Neuronal stem cell (in vitro differentiated cells): ENCODE measurements at regions not wholly inside any gene's neighbourhood (a gene's known extent, or its start where the extent isn't known, plus 50 kb on each side); places are given as distances from the start of the nearest gene placed in this dataset.
"Not testable (repeated sequence)": the region's sequence is repeated elsewhere in the genome, so short reads cannot be mapped to it uniquely, and the experiment has no call there.

Experiments used
- DNase-seq: peaks from one replicate; pipeline ENCODE4 v3.0.0-alpha.2; 2013; ENCODE audit warnings: low spot score
- H2AFZ ChIP-seq: one replicate; pipeline ENCODE4 v1.6.1; 2013; ENCODE audit warnings: mild to moderate bottlenecking, low read length, inconsistent platforms
- H2AK5ac ChIP-seq: 2 replicates; pipeline ENCODE4 v1.6.1; 2013; ENCODE audit warnings: low read depth, mild to moderate bottlenecking, inconsistent platforms, low read length, moderate library complexity, mixed read lengths
- H2BK120ac ChIP-seq: 2 replicates; pipeline ENCODE4 v1.6.1; 2013; ENCODE audit warnings: low read depth, mild to moderate bottlenecking, inconsistent platforms, low read length, moderate library complexity, mixed read lengths
- H2BK12ac ChIP-seq: one replicate; pipeline ENCODE4 v1.6.1; 2013; ENCODE audit warnings: low read length, inconsistent platforms
- H2BK15ac ChIP-seq: 2 replicates; pipeline ENCODE4 v1.6.1; 2013; ENCODE audit warnings: mild to moderate bottlenecking, low read length, inconsistent platforms, mixed read lengths
- H2BK5ac ChIP-seq: one replicate; pipeline ENCODE4 v1.6.1; 2013; ENCODE audit warnings: inconsistent platforms, mild to moderate bottlenecking, low read length, moderate library complexity
- H3K14ac ChIP-seq: one replicate; pipeline ENCODE4 v1.6.1; 2013; ENCODE audit warnings: low read length, inconsistent platforms
- H3K18ac ChIP-seq: 2 replicates; pipeline ENCODE4 v1.6.1; 2013; ENCODE audit warnings: low read length, inconsistent platforms
- H3K23ac ChIP-seq: 2 replicates; pipeline ENCODE4 v1.6.1; 2013; ENCODE audit warnings: low read depth, mild to moderate bottlenecking, mixed read lengths, low read length, inconsistent platforms; ENCODE audit not compliant: poor library complexity
- H3K27ac ChIP-seq: replicated peaks from 3 replicates; pipeline ENCODE4 v1.5.1; 2013; ENCODE audit warnings: low read length, inconsistent platforms
- H3K27me3 ChIP-seq, 3 experiments: 2 replicates each; pipeline ENCODE4 v1.6.1; 2013; ENCODE audit warnings: low read length in 3 of 3, mild to moderate bottlenecking in 2 of 3, inconsistent platforms in 1 of 3, low read depth in 1 of 3, mixed read lengths in 1 of 3, moderate library complexity in 1 of 3; ENCODE audit not compliant: control insufficient read depth in 3 of 3, insufficient read depth in 3 of 3
- H3K36me3 ChIP-seq, 2 donors: replicated peaks in 1 of 2; 2 replicates each; pipeline ENCODE4 v1.6.1; 2013; ENCODE audit warnings: low read length in 2 of 2; ENCODE audit not compliant: control insufficient read depth in 2 of 2, insufficient read depth in 2 of 2
- H3K4ac ChIP-seq: 2 replicates; pipeline ENCODE4 v1.6.1; 2013; ENCODE audit warnings: inconsistent platforms, mild to moderate bottlenecking, low read length, moderate library complexity
- H3K4me1 ChIP-seq, 2 donors: 1 replicate in 1 of 2; 2 replicates in 1 of 2; pipeline ENCODE4 v1.6.1; 2013; ENCODE audit warnings: low read length in 2 of 2, low read depth in 1 of 2; ENCODE audit not compliant: control insufficient read depth in 2 of 2, insufficient read depth in 1 of 2
- H3K4me2 ChIP-seq: one replicate; pipeline ENCODE4 v1.6.1; 2013; ENCODE audit warnings: mild to moderate bottlenecking, low read length, inconsistent platforms; ENCODE audit not compliant: insufficient read depth, poor library complexity, severe bottlenecking
- H3K4me3 ChIP-seq, 2 donors: 2 replicates each; pipeline ENCODE4 v1.5.1; 2013; ENCODE audit warnings: low read length in 2 of 2, mild to moderate bottlenecking in 2 of 2, inconsistent platforms in 1 of 2, moderate library complexity in 1 of 2
- H3K79me1 ChIP-seq: one replicate; pipeline ENCODE4 v1.6.1; 2013; ENCODE audit warnings: low read depth, mild to moderate bottlenecking, inconsistent platforms, low read length, moderate library complexity
- H3K9ac ChIP-seq: one replicate; pipeline ENCODE4 v1.6.1; 2013; ENCODE audit warnings: mild to moderate bottlenecking, low read depth, low read length, inconsistent platforms; ENCODE audit not compliant: poor library complexity
- H3K9me3 ChIP-seq, 2 donors: replicated peaks in 1 of 2; 2 replicates each; pipeline versions ENCODE3 to v1.6.1; 2013; ENCODE audit warnings: low read length in 2 of 2, mild to moderate bottlenecking in 2 of 2, inconsistent platforms in 1 of 2, low read depth in 1 of 2, mixed read lengths in 1 of 2, moderate library complexity in 1 of 2; ENCODE audit not compliant: control insufficient read depth in 2 of 2, insufficient read depth in 1 of 2
- H4K8ac ChIP-seq: one replicate; pipeline ENCODE4 v1.6.1; 2013; ENCODE audit warnings: low read depth, mild to moderate bottlenecking, inconsistent platforms, low read length, moderate library complexity
- H4K91ac ChIP-seq: one replicate; pipeline ENCODE4 v1.6.1; 2013; ENCODE audit warnings: low read length, low read depth, mild to moderate bottlenecking, inconsistent platforms; ENCODE audit not compliant: poor library complexity
- WGBS, 2 donors: extraction: QIAGEN DNeasy Blood & Tissue Kit; methylation state at CpG; one replicate each; pipeline ENCODE4 v1.1.7; 2013; ENCODE audit warnings: missing lambda C conversion rate in 2 of 2, mixed read lengths in 1 of 2; ENCODE audit not compliant: insufficient read length in 2 of 2, insufficient replicate concordance in 1 of 2; ENCODE audit errors: extremely low coverage in 2 of 2; 5-methylcytosine and 5-hydroxymethylcytosine counted together

GRCh38 chr5:110879675-110880074 is 140.9 kb downstream of the SLC25A46 start:
- no peak overlapping the region for H2BK15ac ChIP-seq
- H3K4me3 ChIP-seq: no peak overlapping the region
- no peaks in the 10 kb centered on the region for H3K27me3 ChIP-seq
- H2BK5ac ChIP-seq: no peak overlapping the region
- no peak overlapping the region for H2BK120ac ChIP-seq
- H3K18ac ChIP-seq: no peak overlapping the region
- no peak overlapping the region for H3K4ac ChIP-seq
- no peaks in the 10 kb centered on the region for H3K36me3 ChIP-seq
- H3K79me1 ChIP-seq: no peaks in the 10 kb centered on the region
- H3K9me3 ChIP-seq: no peaks in the 10 kb centered on the region
- no peak overlapping the region for H4K8ac ChIP-seq
- no peaks in the 10 kb centered on the region for H3K4me1 ChIP-seq
- H3K4me2 ChIP-seq: no peak overlapping the region
- H3K14ac ChIP-seq: no peak overlapping the region
- H2AFZ ChIP-seq: no peak overlapping the region
- H3K27ac ChIP-seq: no peak overlapping the region
- no peak overlapping the region for H3K9ac ChIP-seq
- no peak overlapping the region for H2AK5ac ChIP-seq
- no peak overlapping the region for H2BK12ac ChIP-seq
- H3K23ac ChIP-seq: no peak overlapping the region
- no peak overlapping the region for H4K91ac ChIP-seq
- no CpG with 5 or more reads among the region's 4 CpGs for WGBS, 2 donors
- DNase-seq: no peak

- Histone ChIP-seq H2BK15ac (no peak overlapping the region), H3K36me3 (no peaks in the 10 kb centered on the region), H3K4ac (no peak overlapping the region), H3K79me1 (no peaks in the 10 kb centered on the region), H3K27me3 (no peaks in the 10 kb centered on the region), H2BK120ac (no peak overlapping the region), H3K27ac (no peak overlapping the region), H4K91ac (no peak overlapping the region), H3K4me1 (no peaks in the 10 kb centered on the region), H3K9ac (no peak overlapping the region), H3K18ac (no peak overlapping the region), H2BK12ac (no peak overlapping the region), H4K8ac (no peak overlapping the region), H2AFZ (no peak overlapping the region), H3K14ac (no peak overlapping the region), H2AK5ac (no peak overlapping the region), H2BK5ac (no peak overlapping the region), H3K9me3 (no peaks in the 10 kb centered on the region), H3K4me2 (no peak overlapping the region), H3K4me3 (no peak overlapping the region), H3K23ac (no peak overlapping the region)
- no CpG with 5 or more reads among the region's 2 CpGs for WGBS, 2 donors
- DNase-seq: no peak
Measured at GRCh38 chr5:110880413-110880812, 141.6 kb downstream of the SLC25A46 start.

DNA sequence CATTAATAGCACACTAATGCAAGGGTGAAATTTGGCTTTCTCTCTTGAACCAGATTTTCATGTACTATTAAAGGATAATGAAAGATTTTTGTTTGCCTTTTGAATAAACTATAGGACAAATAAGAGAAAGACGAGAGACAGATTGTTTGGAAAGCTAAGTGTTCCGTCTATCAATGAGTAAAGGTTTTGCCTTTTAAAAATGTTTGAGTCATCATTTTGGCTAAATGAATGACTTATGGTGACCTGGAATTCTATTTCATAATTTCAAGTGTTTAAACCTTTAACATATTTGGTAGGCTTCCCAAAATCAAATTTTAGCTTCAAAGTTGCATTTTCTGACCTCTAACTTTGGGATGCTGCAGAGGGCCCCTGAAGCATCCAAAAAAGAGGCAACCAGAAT is 145.2 kb downstream of the SLC25A46 start:
- Histone ChIP-seq H3K27me3 (no peaks in the 10 kb centered on the region), H4K8ac (no peak overlapping the region), H2AK5ac (no peak overlapping the region), H3K4ac (no peak overlapping the region), H3K4me1 (no peaks in the 10 kb centered on the region), H2BK12ac (no peak overlapping the region), H2AFZ (no peak overlapping the region), H3K4me2 (no peak overlapping the region), H3K9ac (no peak overlapping the region), H3K14ac (no peak overlapping the region), H3K4me3 (no peak overlapping the region), H3K9me3 (no peaks in the 10 kb centered on the region), H3K23ac (no peak overlapping the region), H3K27ac (no peak overlapping the region), H2BK120ac (no peak overlapping the region), H2BK15ac (no peak overlapping the region), H3K79me1 (no peaks in the 10 kb centered on the region), H3K36me3 (no peaks in the 10 kb centered on the region), H4K91ac (no peak overlapping the region), H2BK5ac (no peak overlapping the region), H3K18ac (no peak overlapping the region)
- no peak for DNase-seq
- no CpG with 5 or more reads among the region's 2 CpGs for WGBS, 2 donors

- not testable (repeated sequence) for H3K79me1 ChIP-seq, H2BK15ac ChIP-seq, H3K14ac ChIP-seq, H2AK5ac ChIP-seq, H3K36me3 ChIP-seq, H3K27ac ChIP-seq, H3K27me3 ChIP-seq, H3K4me3 ChIP-seq, H2BK12ac ChIP-seq, H3K9ac ChIP-seq, H4K91ac ChIP-seq, H3K4me1 ChIP-seq, H4K8ac ChIP-seq, H2BK120ac ChIP-seq, H3K4me2 ChIP-seq, H3K9me3 ChIP-seq, DNase-seq, H3K18ac ChIP-seq, H3K23ac ChIP-seq, H2AFZ ChIP-seq, H3K4ac ChIP-seq, H2BK5ac ChIP-seq
- no CpG with 5 or more reads among the region's 3 CpGs for WGBS, 2 donors
Measured at GRCh38 chr5:110887170-110887569, 148.4 kb downstream of the SLC25A46 start.
